Neural cell (in vitro differentiated cells): ENCODE measurements at regions not wholly inside any gene's neighbourhood (a gene's known extent, or its start where the extent isn't known, plus 50 kb on each side); places are given as distances from the start of the nearest gene placed in this dataset.

Source experiments
- H2AFZ ChIP-seq: fragments of 200-600, 300-800 bp; sonication (generic), shearing (Covaris generic); 2 replicates; pipeline ENCODE4 v1.6.0; 2014; ENCODE audit warnings: low read depth, mild to moderate bottlenecking, antibody characterized with exemption, low read length, moderate library complexity
- H3F3A ChIP-seq: fragments of 200-600 bp; shearing (Covaris generic); 2 replicates; pipeline ENCODE4 v1.6.1; 2016; ENCODE audit warnings: mild to moderate bottlenecking, moderate library complexity, mixed read lengths, antibody characterized with exemption, low read length; ENCODE audit not compliant: insufficient read depth, poor library complexity, severe bottlenecking
- H3K27ac ChIP-seq: fragments of 200-600, 300-800 bp; sonication (generic), shearing (Covaris generic); 2 replicates; pipeline ENCODE4 v1.5.1; 2014; ENCODE audit warnings: mild to moderate bottlenecking, low read length, moderate library complexity
- H3K27me3 ChIP-seq: fragments of 300-800, 200-600 bp; sonication (generic), shearing (Covaris generic); 2 replicates; pipeline ENCODE4 v1.6.0; 2014; ENCODE audit warnings: mild to moderate bottlenecking, low read depth, low read length, moderate library complexity; ENCODE audit not compliant: insufficient read depth
- H3K36me3 ChIP-seq: fragments of 300-800, 200-600 bp; sonication (generic), shearing (Covaris generic); 2 replicates; pipeline ENCODE4 v1.5.1; 2014; ENCODE audit warnings: mild to moderate bottlenecking, antibody characterized with exemption, low read length, moderate library complexity; ENCODE audit not compliant: insufficient read depth
- H3K4me2 ChIP-seq: fragments of 300-800, 200-600 bp; sonication (generic), shearing (Covaris generic); 2 replicates; pipeline ENCODE4 v1.6.0; 2014; ENCODE audit warnings: mild to moderate bottlenecking, low read length
- H3K4me3 ChIP-seq: fragments of 300-800, 200-600 bp; sonication (generic), shearing (Covaris generic); 2 replicates; pipeline ENCODE4 v1.5.1; 2014; ENCODE audit warnings: mild to moderate bottlenecking, low read length, moderate library complexity
- H3K79me2 ChIP-seq: fragments of 200-600 bp; shearing (Covaris generic); replicated peaks from 2 replicates; pipeline ENCODE4 v1.6.0; 2014; ENCODE audit warnings: mild to moderate bottlenecking, low read length, moderate library complexity; ENCODE audit not compliant: insufficient read depth
- H3K9ac ChIP-seq: fragments of 300-800, 200-600 bp; sonication (generic), shearing (Covaris generic); 2 replicates; pipeline ENCODE4 v1.6.1; 2016; ENCODE audit warnings: mild to moderate bottlenecking, low read length, mixed read lengths
- H3K9me2 ChIP-seq: fragments of 200-600 bp; shearing (Covaris generic); 2 replicates; pipeline ENCODE4 v1.6.1; 2016; ENCODE audit warnings: mild to moderate bottlenecking, low read length, mixed read lengths; ENCODE audit not compliant: insufficient read depth
- H3K9me3 ChIP-seq: fragments of 200-600, 300-800 bp; sonication (generic), shearing (Covaris generic); 2 replicates; pipeline ENCODE4 v1.6.1; 2016; ENCODE audit warnings: mild to moderate bottlenecking, mixed run types, low read length, moderate library complexity, mixed read lengths
- H4K20me1 ChIP-seq: fragments of 200-600 bp; shearing (Covaris generic); 2 replicates; pipeline ENCODE4 v1.6.1; 2016; ENCODE audit warnings: mild to moderate bottlenecking, mixed run types; ENCODE audit not compliant: insufficient read depth
- CTCF ChIP-seq: fragments of 450-650 bp; IDR thresholded peaks from 2 replicates; pipeline ENCODE4 v1.5.1; 2014; ENCODE audit warnings: antibody characterized with exemption, mild to moderate bottlenecking, moderate library complexity; ENCODE audit not compliant: poor library complexity, severe bottlenecking
- EP300 ChIP-seq: fragments of 450-650 bp; conservative IDR thresholded peaks from 2 replicates; pipeline ENCODE4 v1.6.1; 2014; ENCODE audit warnings: antibody characterized with exemption, mild to moderate bottlenecking, moderate library complexity; ENCODE audit not compliant: poor library complexity, severe bottlenecking
- EZH2 ChIP-seq: fragments of 200-600, 300-800 bp; shearing (Covaris generic), sonication (generic); IDR thresholded peaks from 2 replicates; pipeline ENCODE4 v1.6.1; 2014; ENCODE audit warnings: antibody characterized with exemption, low read length, borderline replicate concordance, mild to moderate bottlenecking; ENCODE audit not compliant: insufficient read depth, poor library complexity, severe bottlenecking
- MXI1 ChIP-seq: fragments of 450-650 bp; conservative IDR thresholded peaks from 2 replicates; pipeline ENCODE4 v1.6.1; 2014; ENCODE audit warnings: antibody characterized with exemption, mild to moderate bottlenecking; ENCODE audit not compliant: poor library complexity, severe bottlenecking
- POLR2AphosphoS5 ChIP-seq: IDR thresholded peaks from 2 replicates; pipeline ENCODE4 v1.6.1; 2012
- RAD21 ChIP-seq: fragments of 450-650 bp; conservative IDR thresholded peaks from 2 replicates; pipeline ENCODE4 v1.6.1; 2014; ENCODE audit warnings: antibody characterized with exemption, mild to moderate bottlenecking, moderate library complexity
- REST ChIP-seq: IDR thresholded peaks from 2 replicates; pipeline ENCODE4 v1.6.1; 2012; ENCODE audit warnings: borderline replicate concordance
- SMC3 ChIP-seq: fragments of 450-650 bp; conservative IDR thresholded peaks from 2 replicates; pipeline ENCODE4 v1.6.1; 2014; ENCODE audit warnings: antibody characterized with exemption, mild to moderate bottlenecking, moderate library complexity; ENCODE audit not compliant: poor library complexity
- TAF1 ChIP-seq: IDR thresholded peaks from 2 replicates; pipeline ENCODE4 v1.6.1; 2012; ENCODE audit warnings: low read depth

GRCh38 chr10:8331896-8332729 lies 277.6 kb downstream of the GATA3 start:
- Histone ChIP-seq H3K9me3 (no peaks in the 10 kb centered on the region), H4K20me1 (no peaks in the 10 kb centered on the region), H3K79me2 (no peaks in the 10 kb centered on the region), H2AFZ (peak overlapping the region; percentile 42), H3F3A (no peaks in the 10 kb centered on the region), H3K27me3 (peaks cover 7% of the 10 kb centered on the region), H3K9me2 (no peaks in the 10 kb centered on the region), H3K4me3 (peak overlapping the region; percentile 74), H3K27ac (no peak overlapping the region), H3K36me3 (no peaks in the 10 kb centered on the region), H3K9ac (peak overlapping the region; percentile 32), H3K4me2 (peak overlapping the region; percentile 26)
- TF ChIP-seq SMC3 (peak; percentile 31), CTCF (peak; percentile 13), RAD21 (no peak), EP300 (peak; percentile 68), MXI1 (peak; percentile 66)

- no peaks in the 10 kb centered on the region for H3K9me2 ChIP-seq
- H3K27me3 ChIP-seq, result peaks cover 7% of the 10 kb centered on the region
- no peaks in the 10 kb centered on the region for H3K9me3 ChIP-seq
- H4K20me1 ChIP-seq, result no peaks in the 10 kb centered on the region
- H3K36me3 ChIP-seq, result no peaks in the 10 kb centered on the region
- no peaks in the 10 kb centered on the region for H3K79me2 ChIP-seq
- peak overlapping the region; percentile 26 for H3K4me2 ChIP-seq
- H3K4me3 ChIP-seq, result peak overlapping the region; percentile 74
- no peaks in the 10 kb centered on the region for H3F3A ChIP-seq
- TF ChIP-seq EZH2 (no peak), RAD21 (no peak), TAF1 (no peak), EP300 (no peak), CTCF (no peak), SMC3 (no peak), REST (no peak), MXI1 (no peak), POLR2AphosphoS5 (no peak)
- H3K27ac ChIP-seq, result no peak overlapping the region
- peak overlapping the region; percentile 32 for H3K9ac ChIP-seq
- no peak overlapping the region for H2AFZ ChIP-seq
These were observed 278.2 kb downstream of the GATA3 start for GRCh38 chr10:8332730-8333111.
